K562 (cell line): ENCODE measurements at regions not wholly inside any gene's neighbourhood (a gene's known extent, or its start where the extent isn't known, plus 50 kb on each side); places are given as distances from the start of the nearest gene placed in this dataset.

Experiments used
- ATAC-seq: fragments of 200-7000 bp; cut with Tn5 transposase; 3 replicates; pipeline ENCODE4 v1.9.1; 2020; ENCODE audit warnings: moderate library complexity
- BruUV-seq: library from RNA; stranded (reverse); fragments of 400-500 nt; replicated peaks from 2 replicates; lab custom pipeline; 2021; lab: Mats Ljungman, UMichigan
- CTCF ChIA-PET: fragments of 300-600 bp; formaldehyde crosslinking; extraction: SDS; loops from one replicate; lab custom pipeline; 2021; ENCODE audit warnings: low intra/inter-chr PET ratio; lab: Yijun Ruan, JAX
- POLR2A ChIA-PET: fragments of 300-600, 350-650 bp; sonication (Branson Sonifier 250); formaldehyde crosslinking; extraction: SDS; loops from one replicate; lab custom pipeline; 2021; ENCODE audit warnings: antibody characterized with exemption, inconsistent platforms; lab: Yijun Ruan, JAX
- DNase-seq, 4 experiments: peaks; one replicate each; pipeline versions ENCODE4 v3.0.0 to v3.0.0-alpha.2; 2011 to 2018; ENCODE audit warnings: low spot score in 3 of 4, mixed read lengths in 3 of 4; ENCODE audit errors: extremely low read depth in 1 of 4
- FAIRE-seq: peaks from 2 replicates; lab custom pipeline; 2011; peaks lifted over from hg19 to GRCh38; lab: Jason Lieb, UNC
- H2AFZ ChIP-seq: 2 replicates; pipeline ENCODE4 v1.6.0; 2011; ENCODE audit warnings: low read depth, low read length, control low read depth, inconsistent platforms
- H3K27ac ChIP-seq: fragments of 200-600 bp; 3 replicates; pipeline ENCODE4 v1.8.0; 2011; ENCODE audit warnings: low read depth, mild to moderate bottlenecking, control low read depth, inconsistent platforms, low read length, moderate library complexity, mixed read lengths; ENCODE audit errors: extremely low read depth
- H3K27me3 ChIP-seq, 2 experiments: fragments of 300-600 bp in 1 of 2; 2 replicates in 1 of 2; 3 replicates in 1 of 2; pipeline versions ENCODE4 v1.6.0 to v1.8.0; 2011; ENCODE audit warnings: inconsistent platforms in 2 of 2, low read length in 2 of 2, mild to moderate bottlenecking in 1 of 2, mixed read lengths in 1 of 2, moderate library complexity in 1 of 2; ENCODE audit not compliant: control insufficient read depth in 2 of 2, insufficient read depth in 2 of 2
- H3K36me3 ChIP-seq: fragments of 300-600 bp; 3 replicates; pipeline ENCODE4 v1.8.0; 2011; ENCODE audit warnings: mild to moderate bottlenecking, low read length, inconsistent platforms; ENCODE audit not compliant: control insufficient read depth, insufficient read depth
- H3K4me1 ChIP-seq, 2 experiments: fragments of 200-600 bp in 1 of 2; replicated peaks in 1 of 2; 2 replicates in 1 of 2; 3 replicates in 1 of 2; pipeline versions ENCODE4 v1.5.1 to v1.8.0; 2011; ENCODE audit warnings: inconsistent platforms in 2 of 2, low read length in 2 of 2, mild to moderate bottlenecking in 1 of 2, mixed read lengths in 1 of 2, moderate library complexity in 1 of 2; ENCODE audit not compliant: control insufficient read depth in 2 of 2, insufficient read depth in 2 of 2
- H3K4me2 ChIP-seq: 2 replicates; pipeline ENCODE4 v1.6.1; 2011; ENCODE audit warnings: low read length, control low read depth, inconsistent platforms, mixed read lengths; ENCODE audit not compliant: insufficient read depth
- H3K4me3 ChIP-seq: fragments of 200-600 bp; sonication (generic), shearing (Covaris generic); 2 replicates; pipeline ENCODE4 v1.5.1; 2016; ENCODE audit warnings: control low read depth, inconsistent platforms
- H3K79me2 ChIP-seq: fragments of 200-600 bp; 3 replicates; pipeline ENCODE4 v1.8.0; 2011; ENCODE audit warnings: low read length, inconsistent platforms; ENCODE audit not compliant: control insufficient read depth, insufficient read depth
- H3K9ac ChIP-seq, 2 experiments: 2 replicates each; pipeline versions ENCODE4 v1.6.0 to v1.6.1; 2011; ENCODE audit warnings: low read depth in 2 of 2, low read length in 2 of 2, control low read depth in 1 of 2, inconsistent platforms in 1 of 2, mild to moderate bottlenecking in 1 of 2, mixed read lengths in 1 of 2; ENCODE audit not compliant: insufficient read depth in 1 of 2
- H3K9me1 ChIP-seq: one replicate; pipeline ENCODE4 v1.6.0; 2011; ENCODE audit warnings: inconsistent platforms, mild to moderate bottlenecking, low read length, moderate library complexity; ENCODE audit not compliant: control insufficient read depth, insufficient read depth
- H3K9me3 ChIP-seq: replicated peaks from 2 replicates; pipeline ENCODE4 v1.5.1; 2011; ENCODE audit warnings: low read depth, low read length, inconsistent platforms; ENCODE audit not compliant: control insufficient read depth, insufficient read depth
- H4K20me1 ChIP-seq: replicated peaks from 2 replicates; pipeline ENCODE4 v1.6.1; 2011; ENCODE audit warnings: low read length, inconsistent platforms, mixed read lengths; ENCODE audit not compliant: control insufficient read depth, insufficient read depth
- ARHGAP35 ChIP-seq: fragments of 450-650 bp; IDR thresholded peaks from 2 replicates; pipeline ENCODE4 v1.6.1; 2018; ENCODE audit not compliant: partially characterized antibody
- DLX4 ChIP-seq: fragments of 250-450 bp; sonication (Bioruptor Pico); IDR thresholded peaks from 2 replicates; pipeline ENCODE4 v1.6.1; 2021; ENCODE audit warnings: mild to moderate bottlenecking
- E2F4 ChIP-seq: sonication (generic); formaldehyde crosslinking; IDR thresholded peaks from 2 replicates; pipeline ENCODE4 v1.8.0; 2022; ENCODE audit warnings: mild to moderate bottlenecking, low read depth, missing genetic modification reagents
- MNT ChIP-seq, 2 experiments: fragments of 450-650 bp; conservative IDR thresholded peaks; 2 replicates each; pipeline ENCODE4 v1.6.1; 2017; ENCODE audit warnings: mild to moderate bottlenecking in 2 of 2, moderate library complexity in 2 of 2
- MXI1 ChIP-seq: IDR thresholded peaks from 2 replicates; pipeline ENCODE4 v1.6.1; 2011; ENCODE audit warnings: low read depth, mild to moderate bottlenecking, improper control_type of control experiment, low read length
- NKRF ChIP-seq: fragments of 450-650 bp; IDR thresholded peaks from 2 replicates; pipeline ENCODE4 v1.6.1; 2016; ENCODE audit warnings: borderline replicate concordance
- PHB2 ChIP-seq: fragments of 450-650 bp; IDR thresholded peaks from 2 replicates; pipeline ENCODE4 v1.6.1; 2017; ENCODE audit warnings: low read depth
- SNAPC5 ChIP-seq: fragments of 250-450 bp; sonication (Bioruptor Pico); IDR thresholded peaks from 2 replicates; pipeline ENCODE4 v1.8.0; 2021; ENCODE audit warnings: moderate library complexity, mild to moderate bottlenecking, inconsistent platforms
- ZFPM2 ChIP-seq: fragments of 250-450 bp; sonication (Bioruptor Pico); IDR thresholded peaks from 2 replicates; pipeline ENCODE4 v1.5.1; 2022; ENCODE audit warnings: mild to moderate bottlenecking
- ZNF507 ChIP-seq: conservative IDR thresholded peaks from 2 replicates; pipeline ENCODE4 v1.6.1; 2017; ENCODE audit warnings: missing genetic modification characterization, missing compliant biosample characterization
- WGBS: fragments of 100-300 bp; shearing (Covaris generic); methylation state at CpG from one replicate; pipeline ENCODE4 v1.1.6; 2016; ENCODE audit warnings: low coverage, mixed read lengths; ENCODE audit not compliant: insufficient coverage; ENCODE audit errors: missing lambda C conversion rate; 5-methylcytosine and 5-hydroxymethylcytosine counted together
- in situ Hi-C: fragments of 300-500 bp; cut with MboI; formaldehyde crosslinking; loops from 4 replicates; pipeline ENCODE4 v1.15.0; 2018; ENCODE audit warnings: inconsistent platforms, mixed read lengths
- intact Hi-C: fragments of 100-400 bp; cut with micrococcal nuclease; formaldehyde crosslinking; loops from 2 replicates; pipeline ENCODE4 v1.14.2; 2022

- Histone ChIP-seq H3K4me1 (no peaks in the 10 kb centered on the region), H2AFZ (no peak overlapping the region)
- CTCF ChIA-PET, result no interaction called here
- no peak for ATAC-seq
- TF ChIP-seq ARHGAP35, result no peak
- no peak for TF ChIP-seq SNAPC5 (CRISPR knock-in tag)
- TF ChIP-seq ZFPM2, result no peak
- TF ChIP-seq, all 486 proteins: peak for 0
- Histone ChIP-seq H3K36me3 (no peaks in the 10 kb centered on the region), H3K9me3 (no peaks in the 10 kb centered on the region), H3K9me1 (no peaks in the 10 kb centered on the region), H3K9ac (no peak overlapping the region), H3K4me3 (no peak overlapping the region), H3K4me2 (no peak overlapping the region), H4K20me1 (0 out of 2 replicates have a peak, but pooled peaks cover 3% of the 10 kb centered on the region), H3K27ac (no peak overlapping the region), H3K79me2 (no peaks in the 10 kb centered on the region), H3K27me3 (no peaks in the 10 kb centered on the region)
- 0% methylated on average over 3 of the region's 3 CpGs for WGBS
- in situ Hi-C loops, result no loop called here
- intact Hi-C loops, result no loop called here
- DNase-seq (no peak), FAIRE-seq (no peak)
- POLR2A ChIA-PET, result interaction anchor here (0.6 kb wide), 1 partner anchor 1183 kb away, joined by 3 read pairs; no protein-coding TSS in a partner anchor
- no TSS peak for BruUV-seq
These were observed 322.1 kb upstream of the AUTS2 start for GRCh38 chr7:69276011-69276729.

- Histone ChIP-seq H3K4me1 (no peaks in the 10 kb centered on the region), H3K4me2 (no peak overlapping the region), H3K27me3 (no peaks in the 10 kb centered on the region), H2AFZ (no peak overlapping the region), H3K4me3 (no peak overlapping the region), H3K9ac (no peak overlapping the region), H4K20me1 (0 out of 2 replicates have a peak, but pooled peaks cover 3% of the 10 kb centered on the region), H3K9me1 (no peaks in the 10 kb centered on the region), H3K27ac (no peak overlapping the region), H3K36me3 (no peaks in the 10 kb centered on the region), H3K79me2 (no peaks in the 10 kb centered on the region), H3K9me3 (no peaks in the 10 kb centered on the region)
- ChIA-PET CTCF (no interaction called here), POLR2A (interaction anchor here (0.7 kb wide), 1 partner anchor 561 kb away, joined by 3 read pairs; no protein-coding TSS in a partner anchor)
- no peak for FAIRE-seq
- in situ Hi-C loops (no loop called here), intact Hi-C loops (no loop called here)
- ATAC-seq, result no peak
- no peak for DNase-seq
- BruUV-seq, result no TSS peak
- 0% methylated on average over 5 of the region's 5 CpGs for WGBS
- no peak for TF ChIP-seq DLX4 (CRISPR knock-in tag)
- TF ChIP-seq NKRF, result no peak
- TF ChIP-seq PHB2, result no peak
- TF ChIP-seq E2F4 (CRISPR knock-in tag), result no peak
- no peak for TF ChIP-seq ZNF507
- TF ChIP-seq MXI1, result no peak
- no peak for TF ChIP-seq MNT (conservative IDR thresholded peaks at IDR 0.05)
These were observed 320.9 kb upstream of the AUTS2 start for GRCh38 chr7:69277366-69277765.
